GM21381 (cell line): ENCODE measurements at regions not wholly inside any gene's neighbourhood (a gene's known extent, or its start where the extent isn't known, plus 50 kb on each side); places are given as distances from the start of the nearest gene placed in this dataset.

Experiments
- ATAC-seq: cut with Tn5 transposase; IDR thresholded peaks from one replicate; pipeline ENCODE4 v1.9.1; 2021; ENCODE audit warnings: mild to moderate bottlenecking, moderate library complexity; ENCODE audit not compliant: unreplicated experiment

GRCh38 chr4:83172371-83172770 is 57.8 kb upstream of the PLAC8 start:
- no peak for ATAC-seq

- no peak for ATAC-seq
Observed at GRCh38 chr4:83171436-83172039, 57.0 kb upstream of the PLAC8 start.

GRCh38 chr4:83170952-83171399 is 56.4 kb upstream of the PLAC8 start:
- ATAC-seq: no peak
